Thyroid gland (tissue), 4 donors: ENCODE measurements at regions not wholly inside any gene's neighbourhood (a gene's known extent, or its start where the extent isn't known, plus 50 kb on each side); places are given as distances from the start of the nearest gene placed in this dataset.

Experiments used
- DNase-seq, 2 donors: peaks; one replicate each; pipeline ENCODE4 v3.0.0-alpha.2; 2019
- H3K27ac ChIP-seq, 3 donors: fragments of 200-600 bp; sonication (generic); 1 replicate in 2 of 3; 2 replicates in 1 of 3; pipeline ENCODE4 v1.5.1; 2016 to 2019; ENCODE audit warnings: mild to moderate bottlenecking in 1 of 3, moderate library complexity in 1 of 3
- H3K27me3 ChIP-seq: fragments of 200-600 bp; sonication (generic); one replicate; pipeline ENCODE4 v1.5.1; 2019
- H3K36me3 ChIP-seq, 2 donors: fragments of 200-600 bp; sonication (generic); one replicate each; pipeline ENCODE4 v1.5.1; 2016 to 2019
- H3K4me1 ChIP-seq, 2 donors: fragments of 200-600 bp; sonication (generic); one replicate each; pipeline ENCODE4 v1.5.1; 2017 to 2019
- H3K4me3 ChIP-seq, 3 donors: fragments of 200-600 bp; sonication (generic); replicated peaks in 1 of 3; 1 replicate in 2 of 3; 2 replicates in 1 of 3; pipeline ENCODE4 v1.5.1; 2016; ENCODE audit warnings: mild to moderate bottlenecking in 1 of 3
- H3K9me3 ChIP-seq: fragments of 200-600 bp; sonication (generic); one replicate; pipeline ENCODE4 v1.5.1; 2017
- CTCF ChIP-seq, 6 experiments: fragments of 200-600 bp in 3 of 6; fragments of 450-650 bp in 3 of 6; sonication (generic) in 3 of 6; IDR thresholded peaks; one replicate each; pipeline ENCODE4 v1.5.1; 2016 to 2019; ENCODE audit warnings: antibody characterized with exemption in 6 of 6, mild to moderate bottlenecking in 2 of 6, inconsistent platforms in 1 of 6, moderate library complexity in 1 of 6
- POLR2A ChIP-seq, 2 donors: fragments of 450-650 bp; IDR thresholded peaks; one replicate each; pipeline ENCODE4 v1.6.1; 2017; ENCODE audit warnings: antibody characterized with exemption in 2 of 2, mild to moderate bottlenecking in 2 of 2, moderate library complexity in 1 of 2
- WGBS, 2 donors: methylation state at CpG; one replicate each; pipeline ENCODE4 v1.1.5; 2017; 5-methylcytosine and 5-hydroxymethylcytosine counted together
- intact Hi-C: fragments of 100-400 bp; cut with DNase I; formaldehyde crosslinking; loops from one replicate; pipeline ENCODE4 v1.15.1; 2023

DNA sequence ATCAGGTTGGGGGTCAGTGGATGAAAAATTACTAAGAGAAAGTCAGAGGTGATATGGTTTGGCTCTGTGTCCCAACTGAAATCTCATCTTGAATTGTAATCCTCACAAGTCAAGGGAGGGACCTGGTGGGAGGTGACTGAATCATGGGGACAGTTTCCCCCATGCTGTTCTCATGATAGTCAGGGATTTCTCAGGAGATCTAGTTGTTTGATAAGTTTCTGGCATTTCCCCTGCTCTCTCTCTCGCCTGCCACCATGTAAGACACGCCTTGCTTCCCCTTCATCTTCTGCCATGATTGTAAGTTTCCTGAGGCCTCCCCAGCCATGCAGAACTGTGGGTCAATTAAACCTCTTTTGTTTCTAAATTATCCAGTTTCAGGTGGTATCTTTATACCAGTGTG is 945.8 kb upstream of the CRIM1 start:
- Histone ChIP-seq H3K9me3 (no peaks in the 10 kb centered on the region), H3K4me3 (no peak overlapping the region), H3K27me3 (no peaks in the 10 kb centered on the region), H3K4me1 (no peaks in the 10 kb centered on the region), H3K36me3 (no peaks in the 10 kb centered on the region), H3K27ac (no peak overlapping the region)
- intact Hi-C loops: loop anchor here (5.0 kb wide), 1 partner anchor 1312 kb away; no protein-coding TSS in a partner anchor
- DNase-seq: no peak
- 82 to 98% methylated on average over 2 of the region's 2 CpGs for WGBS, 2 donors
- TF ChIP-seq CTCF (IDR thresholded peaks at IDR 0.05) (no peak), POLR2A (IDR thresholded peaks at IDR 0.05) (no peak)

DNA sequence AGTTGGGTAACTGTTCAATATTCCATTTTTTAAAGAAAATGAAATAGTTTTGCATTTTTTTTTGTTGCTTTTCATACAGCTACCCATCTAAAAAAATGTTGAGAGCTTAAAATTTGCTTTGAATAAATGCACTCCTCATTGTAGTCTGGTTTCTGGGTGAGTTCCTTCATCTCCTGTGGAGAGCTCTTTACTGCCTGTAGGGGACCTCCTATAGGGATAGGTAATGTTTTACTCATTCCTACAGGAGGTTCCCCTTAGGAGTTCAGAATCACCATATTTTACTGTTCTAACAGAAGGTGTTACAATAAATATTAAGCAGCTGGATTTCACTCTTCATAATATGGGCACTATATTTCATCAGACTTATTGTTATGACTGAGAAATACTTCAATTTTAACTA is 947.3 kb upstream of the CRIM1 start:
- Histone ChIP-seq H3K4me1 (no peaks in the 10 kb centered on the region), H3K36me3 (no peaks in the 10 kb centered on the region), H3K9me3 (no peaks in the 10 kb centered on the region), H3K27ac (no peak overlapping the region), H3K4me3 (no peak overlapping the region), H3K27me3 (no peaks in the 10 kb centered on the region)
- no peak for DNase-seq
- no peak for TF ChIP-seq CTCF (IDR thresholded peaks at IDR 0.05)
- TF ChIP-seq POLR2A (IDR thresholded peaks at IDR 0.05): no peak
- intact Hi-C loops: loop anchor here (5.0 kb wide), 1 partner anchor 1311 kb away; no protein-coding TSS in a partner anchor

DNA sequence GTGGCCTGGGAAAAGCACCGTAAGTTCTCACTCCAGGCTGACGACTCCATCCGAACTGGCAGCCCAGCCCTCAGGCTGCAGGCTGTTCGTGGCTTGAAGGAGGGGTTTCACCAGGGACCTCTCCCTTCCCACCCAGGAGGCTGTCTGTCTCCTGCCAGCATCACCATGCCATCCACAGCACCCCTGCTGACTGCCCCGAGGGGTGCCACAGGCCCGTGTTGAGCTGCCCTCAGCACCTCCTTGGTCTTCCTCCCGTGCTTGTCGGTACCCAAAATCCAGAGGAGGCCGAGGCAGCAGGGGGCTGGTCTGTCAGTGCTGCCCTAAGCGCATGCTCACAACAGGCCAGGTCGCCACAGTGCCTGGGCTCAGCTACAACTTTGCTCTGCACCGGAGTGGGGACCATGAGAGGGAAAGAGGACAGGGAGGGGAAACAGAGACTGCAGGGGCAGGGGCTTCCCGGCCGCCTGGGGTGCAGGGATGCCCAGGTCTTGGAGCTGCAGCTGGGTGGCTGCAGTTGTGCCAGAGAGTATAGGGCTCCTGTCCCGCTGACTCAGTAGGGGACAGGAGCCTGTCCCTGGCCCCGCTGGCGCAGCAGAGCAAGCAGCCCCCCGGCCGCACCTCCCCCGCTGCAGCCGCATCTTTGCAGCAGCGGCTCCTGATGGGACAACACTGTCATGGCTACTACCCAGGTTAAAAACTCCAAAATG is 963.7 kb upstream of the CRIM1 start:
- intact Hi-C loops: no loop called here
- no peaks in the 10 kb centered on the region for H3K27me3 ChIP-seq
- 91 to 94% methylated on average over 20 to 21 of the region's 22 CpGs for WGBS, 2 donors

GRCh38 chr2:35378791-35379190 is 976.8 kb upstream of the CRIM1 start:
- no peaks in the 10 kb centered on the region for H3K9me3 ChIP-seq
- H3K27ac ChIP-seq: no peak overlapping the region
- intact Hi-C loops: no loop called here
- H3K36me3 ChIP-seq: no peaks in the 10 kb centered on the region
- TF ChIP-seq CTCF (IDR thresholded peaks at IDR 0.05) (no peak), POLR2A (IDR thresholded peaks at IDR 0.05) (no peak)
- H3K4me3 ChIP-seq: no peak overlapping the region
- WGBS, 2 donors: 60 to 64% methylated on average over 1 of the region's 1 CpG
- H3K4me1 ChIP-seq: no peaks in the 10 kb centered on the region
- no peak for DNase-seq
- no peaks in the 10 kb centered on the region for H3K27me3 ChIP-seq

More for the DNA sequence above, 963.7 kb upstream of the CRIM1 start:
- H3K36me3 ChIP-seq: no peaks in the 10 kb centered on the region
- H3K27ac ChIP-seq: no peak overlapping the region
- no peak for TF ChIP-seq POLR2A (IDR thresholded peaks at IDR 0.05)
- no peak for TF ChIP-seq CTCF (IDR thresholded peaks at IDR 0.05)
- H3K4me3 ChIP-seq: no peak overlapping the region
- no peaks in the 10 kb centered on the region for H3K9me3 ChIP-seq
- DNase-seq: no peak
- H3K4me1 ChIP-seq: no peaks in the 10 kb centered on the region

DNA sequence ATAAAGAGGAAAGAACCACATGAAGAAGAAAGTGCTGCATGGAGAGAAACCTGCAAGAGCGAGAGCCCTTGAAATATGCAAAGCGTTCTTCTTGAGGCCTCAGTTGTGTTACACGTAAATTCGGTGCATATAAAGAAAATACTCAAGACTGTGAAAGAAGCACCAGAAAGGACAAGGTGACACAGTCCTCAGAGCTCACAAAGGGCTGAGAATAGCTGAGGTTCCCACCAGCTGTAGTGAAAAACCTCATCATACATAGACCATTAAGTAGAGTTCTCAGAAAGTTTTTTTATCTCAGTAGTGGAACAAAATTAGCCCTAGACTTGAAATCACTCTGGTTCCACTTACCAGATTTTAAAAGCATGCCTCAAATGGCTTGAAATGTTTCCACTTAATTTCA is 980.7 kb upstream of the CRIM1 start:
- no peaks in the 10 kb centered on the region for H3K27me3 ChIP-seq
- no peaks in the 10 kb centered on the region for H3K36me3 ChIP-seq
- no peak for TF ChIP-seq POLR2A (IDR thresholded peaks at IDR 0.05)
- TF ChIP-seq CTCF (IDR thresholded peaks at IDR 0.05): no peak
- intact Hi-C loops: no loop called here
- WGBS, 2 donors: 93 to 95% methylated on average over 4 of the region's 4 CpGs
- no peaks in the 10 kb centered on the region for H3K4me1 ChIP-seq
- no peak for DNase-seq
- no peak overlapping the region for H3K4me3 ChIP-seq
- no peak overlapping the region for H3K27ac ChIP-seq
- H3K9me3 ChIP-seq: no peaks in the 10 kb centered on the region
